Ectodermal cell (in vitro differentiated cells): ENCODE measurements at regions not wholly inside any gene's neighbourhood (a gene's known extent, or its start where the extent isn't known, plus 50 kb on each side); places are given as distances from the start of the nearest gene placed in this dataset.
A peak's percentile ranks its signal among the peaks of the same experiment; 100 is the strongest.
"Not testable (repeated sequence)": the region's sequence is repeated elsewhere in the genome, so short reads cannot be mapped to it uniquely, and the experiment has no call there.

Experiments used
- H3K27ac ChIP-seq: 2 replicates; pipeline ENCODE4 v1.7.0; 2013; ENCODE audit warnings: mild to moderate bottlenecking, low read depth, low read length; ENCODE audit not compliant: insufficient read depth, poor library complexity, severe bottlenecking
- H3K27me3 ChIP-seq: 2 replicates; pipeline ENCODE4 v1.7.0; 2013; ENCODE audit warnings: mild to moderate bottlenecking, low read length; ENCODE audit not compliant: insufficient read depth, control insufficient read depth, poor library complexity, severe bottlenecking
- H3K36me3 ChIP-seq: one replicate; pipeline ENCODE4 v1.7.0; 2013; ENCODE audit warnings: low read length; ENCODE audit not compliant: control insufficient read depth, insufficient read depth
- H3K4me1 ChIP-seq: one replicate; pipeline ENCODE4 v1.7.0; 2013; ENCODE audit warnings: low read length; ENCODE audit not compliant: control insufficient read depth, insufficient read depth
- H3K4me3 ChIP-seq: 2 replicates; pipeline ENCODE4 v1.7.0; 2013; ENCODE audit warnings: low read depth, low read length, control low read depth; ENCODE audit not compliant: insufficient read depth
- H3K9me3 ChIP-seq: 2 replicates; pipeline ENCODE4 v1.7.0; 2013; ENCODE audit warnings: mild to moderate bottlenecking, low read length, moderate library complexity; ENCODE audit not compliant: control insufficient read depth
- WGBS, 2 experiments: methylation state at CpG; one replicate each; pipeline ENCODE4 v1.1.7; 2013; ENCODE audit warnings: missing lambda C conversion rate in 2 of 2; 5-methylcytosine and 5-hydroxymethylcytosine counted together

DNA sequence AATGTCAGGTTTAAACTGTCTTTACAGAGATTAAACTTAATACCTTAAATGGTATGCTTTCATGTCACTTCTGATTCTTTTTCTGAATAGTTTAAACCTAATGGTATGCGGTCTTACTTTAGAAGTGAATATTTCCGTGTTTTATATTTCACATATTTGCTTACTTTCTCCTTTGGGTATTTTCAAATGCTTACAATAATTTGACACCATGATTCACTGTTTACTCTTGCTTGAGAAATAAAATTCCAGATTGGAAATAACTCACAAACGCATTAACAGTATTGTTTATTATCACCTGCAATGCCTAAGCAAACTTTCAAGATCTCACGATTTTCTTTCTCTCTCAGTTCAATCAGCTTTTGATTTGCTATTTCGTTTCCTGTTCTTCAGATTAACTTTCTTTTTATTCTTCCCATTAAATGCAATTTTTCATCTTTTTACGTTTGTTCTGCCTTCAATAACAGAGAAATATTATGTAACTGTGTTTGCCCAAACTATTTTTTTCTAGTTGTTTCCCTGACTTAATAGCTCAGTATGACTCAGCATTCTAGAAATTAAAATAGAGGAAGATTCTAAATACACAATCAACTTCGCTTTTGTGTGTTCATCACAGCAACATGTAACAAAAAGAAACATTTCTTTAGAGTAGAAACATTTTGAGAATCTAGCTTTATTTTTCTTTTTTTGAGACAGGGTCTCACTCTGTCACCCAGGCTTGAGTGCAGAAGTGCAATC, 955.5 kb upstream of the PRKX start:
- WGBS, 2 experiments, result 95% methylated on average over 3 of the region's 7 CpGs
- no peaks in the 10 kb centered on the region for H3K36me3 ChIP-seq
- H3K27ac ChIP-seq, result no peak overlapping the region
- no peaks in the 10 kb centered on the region for H3K27me3 ChIP-seq
- H3K4me3 ChIP-seq, result no peak overlapping the region
- H3K4me1 ChIP-seq, result no peaks in the 10 kb centered on the region
- H3K9me3 ChIP-seq, result no peaks in the 10 kb centered on the region

DNA sequence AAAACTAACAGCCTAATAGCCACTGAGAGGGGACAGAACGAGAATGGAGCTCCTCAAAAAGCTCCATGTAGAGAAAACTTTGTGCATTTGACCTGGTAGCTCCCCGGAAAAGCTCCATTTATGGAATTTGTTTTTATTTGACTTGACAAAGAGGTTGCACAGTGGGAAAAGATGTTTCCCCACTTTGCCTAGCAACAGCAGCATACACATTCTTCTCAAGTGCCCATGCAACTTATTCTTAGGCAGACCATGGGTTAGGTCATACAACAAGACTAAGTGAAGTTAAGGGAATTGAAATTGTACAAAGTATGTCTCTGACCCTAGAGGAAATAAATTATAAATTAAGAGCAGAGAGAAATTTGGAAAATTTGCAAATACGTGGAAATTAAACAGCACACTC, 949.6 kb upstream of the PRKX start:
- H3K27ac ChIP-seq, result peak overlapping the region; percentile 69
- no peak overlapping the region for H3K4me3 ChIP-seq
- H3K36me3 ChIP-seq, result no peaks in the 10 kb centered on the region
- H3K27me3 ChIP-seq, result no peaks in the 10 kb centered on the region
- no peaks in the 10 kb centered on the region for H3K9me3 ChIP-seq
- no peaks in the 10 kb centered on the region for H3K4me1 ChIP-seq
- WGBS, 2 experiments, result 67 to 69% methylated on average over 2 of the region's 3 CpGs

DNA sequence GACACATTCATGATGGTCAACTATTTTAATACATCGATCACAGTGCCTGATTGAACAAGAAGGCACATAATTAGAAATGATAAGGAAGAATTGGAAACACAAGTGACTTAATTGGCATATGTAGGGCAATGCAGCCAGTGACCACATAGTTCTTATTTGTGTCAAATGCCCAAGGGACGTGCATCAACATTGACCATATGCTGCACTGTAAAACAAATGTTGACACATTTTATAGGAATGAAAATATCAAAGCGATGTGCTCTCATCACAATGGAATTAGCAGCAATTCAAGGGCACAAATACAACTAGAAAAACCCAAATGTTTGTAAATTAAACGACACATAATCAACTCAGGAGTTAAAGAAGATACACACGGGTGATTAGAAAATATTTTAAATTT, 948.3 kb upstream of the PRKX start:
- Histone ChIP-seq H3K27me3 (no peaks in the 10 kb centered on the region), H3K36me3 (no peaks in the 10 kb centered on the region), H3K4me1 (no peaks in the 10 kb centered on the region), H3K4me3 (no peak overlapping the region), H3K27ac (no peak overlapping the region), H3K9me3 (no peaks in the 10 kb centered on the region)
- 92 to 100% methylated on average over 1 to 3 of the region's 5 CpGs for WGBS, 2 experiments

DNA sequence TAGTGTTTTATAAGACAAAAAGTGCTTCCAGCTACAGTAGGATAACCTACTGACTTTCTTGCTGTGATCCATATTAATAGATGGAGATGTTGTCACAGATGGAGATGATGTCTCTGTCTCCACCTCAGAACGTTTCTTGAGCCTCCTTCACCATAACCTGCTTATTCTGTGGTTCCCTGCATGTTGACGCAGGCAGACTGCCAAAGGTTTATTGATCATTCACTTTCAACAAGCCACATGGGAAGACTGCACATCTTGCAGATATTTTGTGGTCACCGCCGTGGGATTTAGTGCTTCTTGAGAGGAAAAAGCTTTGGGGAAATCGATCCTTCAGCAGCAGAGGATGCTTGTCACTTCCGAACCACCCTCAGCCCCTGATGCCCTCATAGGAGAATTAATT, 943.0 kb upstream of the PRKX start:
- no peak overlapping the region for H3K27ac ChIP-seq
- WGBS, 2 experiments, result 94 to 95% methylated on average over 6 of the region's 6 CpGs
- H3K27me3 ChIP-seq, result no peaks in the 10 kb centered on the region
- H3K4me1 ChIP-seq, result no peaks in the 10 kb centered on the region
- no peak overlapping the region for H3K4me3 ChIP-seq
- H3K9me3 ChIP-seq, result no peaks in the 10 kb centered on the region
- H3K36me3 ChIP-seq, result no peaks in the 10 kb centered on the region

DNA sequence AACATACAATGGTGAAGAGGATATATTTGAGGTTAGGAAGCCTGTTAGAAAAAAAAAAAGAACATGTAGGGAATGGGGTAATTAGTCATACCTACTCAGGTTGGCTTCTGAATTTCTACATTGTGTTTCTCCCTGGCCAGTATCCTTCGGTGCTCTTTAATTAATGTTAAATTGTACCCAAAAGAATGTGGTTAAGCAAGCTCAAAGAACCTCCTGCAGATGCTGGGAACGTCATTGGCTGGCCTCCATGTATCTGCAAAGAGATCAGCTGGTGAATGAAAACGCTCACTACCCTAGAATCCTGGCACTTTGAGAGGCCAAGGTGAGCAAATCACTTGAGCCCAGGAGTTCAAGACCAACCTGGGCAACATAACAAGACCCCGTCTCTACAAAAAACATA, 942.3 kb upstream of the PRKX start:
- Histone ChIP-seq H3K4me3 (no peak overlapping the region), H3K27ac (no peak overlapping the region), H3K4me1 (no peaks in the 10 kb centered on the region), H3K36me3 (no peaks in the 10 kb centered on the region), H3K9me3 (no peaks in the 10 kb centered on the region), H3K27me3 (no peaks in the 10 kb centered on the region)
- WGBS, 2 experiments, result 88 to 89% methylated on average over 3 to 4 of the region's 4 CpGs

DNA sequence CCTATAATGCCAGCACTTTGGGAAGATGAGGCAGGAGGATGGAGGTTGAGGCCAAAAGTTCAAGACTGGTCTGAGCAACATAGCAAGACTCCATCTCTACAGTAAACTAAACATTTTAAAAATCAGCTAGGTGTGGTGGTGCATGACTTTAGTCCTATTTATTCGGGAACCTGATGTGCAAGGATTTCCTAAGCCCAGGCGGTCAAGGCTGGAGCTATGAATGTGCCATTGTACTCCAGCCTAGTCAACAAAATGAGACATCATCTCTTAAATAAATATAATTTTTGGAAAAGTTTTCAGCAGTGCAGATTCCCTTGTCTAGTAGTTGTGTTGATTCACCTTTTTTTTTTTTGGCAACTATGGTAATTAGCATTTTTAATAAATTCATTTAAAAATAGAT, 928.7 kb upstream of the PRKX start:
- H3K27ac ChIP-seq, result no peak overlapping the region
- no peaks in the 10 kb centered on the region for H3K27me3 ChIP-seq
- H3K4me1 ChIP-seq, result no peaks in the 10 kb centered on the region
- H3K36me3 ChIP-seq, result no peaks in the 10 kb centered on the region
- H3K9me3 ChIP-seq, result no peaks in the 10 kb centered on the region
- H3K4me3 ChIP-seq, result no peak overlapping the region
- 92 to 100% methylated on average over 2 of the region's 2 CpGs for WGBS, 2 experiments

DNA sequence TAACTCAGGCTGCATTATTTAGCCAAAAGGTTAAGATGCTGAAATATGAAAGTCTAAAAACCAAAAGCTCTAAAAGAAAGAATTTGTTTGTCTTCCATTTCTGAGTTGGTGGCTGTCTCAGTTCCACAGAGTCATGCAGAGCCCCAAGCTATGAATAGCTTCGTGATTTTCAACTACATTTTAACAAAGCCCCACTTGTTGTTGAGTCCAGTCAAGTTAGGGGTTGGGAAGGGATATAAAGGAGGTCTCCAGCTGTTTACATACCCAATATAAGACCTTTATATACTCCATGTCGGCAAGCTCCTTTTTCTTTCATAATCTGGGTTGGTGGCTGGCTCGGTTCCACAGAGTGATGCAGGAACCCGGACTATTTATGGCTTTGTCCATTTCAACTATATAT, 924.6 kb upstream of the PRKX start:
- Histone ChIP-seq H3K36me3 (no peaks in the 10 kb centered on the region), H3K4me3 (no peak overlapping the region), H3K27ac (no peak overlapping the region), H3K27me3 (no peaks in the 10 kb centered on the region), H3K4me1 (no peaks in the 10 kb centered on the region), H3K9me3 (no peaks in the 10 kb centered on the region)
- 93 to 94% methylated on average over 2 to 3 of the region's 4 CpGs for WGBS, 2 experiments

DNA sequence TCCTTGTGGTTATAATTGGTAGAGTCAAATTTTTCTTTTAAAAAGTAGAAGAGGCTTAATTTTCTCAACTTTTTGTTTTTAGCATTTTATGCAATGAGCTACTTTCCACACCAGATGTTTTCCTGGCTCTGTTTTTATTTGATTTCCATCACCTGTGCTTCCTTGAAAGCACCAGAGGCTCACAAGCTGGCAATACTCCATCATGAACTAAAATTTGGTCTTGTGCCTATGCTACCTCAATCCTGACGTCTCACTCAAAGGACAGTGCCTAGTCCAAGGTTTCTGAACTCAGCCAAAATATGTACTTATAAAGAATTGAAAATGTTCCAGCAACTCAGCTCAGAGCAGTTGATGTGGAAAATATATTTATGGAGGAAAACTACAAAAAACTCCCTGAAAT, 914.0 kb upstream of the PRKX start:
- 100% methylated on average over 1 of the region's 1 CpG for WGBS, 2 experiments

DNA sequence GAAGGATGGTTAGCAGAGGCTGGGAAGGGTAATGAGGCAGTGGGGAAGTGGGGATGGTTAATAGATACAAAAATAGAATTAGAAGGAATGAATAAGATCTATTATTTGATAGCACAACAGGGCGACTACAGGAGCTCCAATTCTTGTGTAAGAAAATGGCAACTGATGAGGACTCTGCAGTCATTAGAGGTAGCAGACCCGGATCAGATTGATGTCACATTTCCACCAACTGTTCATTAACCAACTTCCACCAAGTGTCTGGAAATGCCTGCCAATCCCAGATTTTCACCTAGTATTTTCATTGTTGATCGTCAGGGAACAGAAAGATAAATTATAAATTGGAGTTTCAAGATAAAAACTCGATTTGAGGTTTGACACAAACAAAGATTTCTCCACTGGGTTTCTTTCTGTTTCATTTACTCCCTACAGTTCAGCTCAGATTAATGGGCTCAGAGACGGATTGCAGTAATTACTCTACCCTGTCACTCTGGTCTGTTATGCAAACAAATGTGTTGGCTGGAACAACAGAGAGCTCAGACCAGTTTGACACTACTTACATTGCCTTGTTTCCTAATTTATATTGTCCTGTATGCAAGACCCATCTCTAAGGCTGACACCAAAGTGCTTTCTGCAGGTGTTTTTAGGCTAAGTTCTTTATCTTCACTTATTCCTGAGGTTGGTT, 909.2 kb upstream of the PRKX start:
- 40 to 49% methylated on average over 3 of the region's 5 CpGs for WGBS, 2 experiments

More for the DNA sequence above, 914.0 kb upstream of the PRKX start:
- Histone ChIP-seq H3K36me3 (no peaks in the 10 kb centered on the region), H3K9me3 (no peaks in the 10 kb centered on the region), H3K4me1 (no peaks in the 10 kb centered on the region), H3K4me3 (no peak overlapping the region), H3K27me3 (no peaks in the 10 kb centered on the region), H3K27ac (no peak overlapping the region)

DNA sequence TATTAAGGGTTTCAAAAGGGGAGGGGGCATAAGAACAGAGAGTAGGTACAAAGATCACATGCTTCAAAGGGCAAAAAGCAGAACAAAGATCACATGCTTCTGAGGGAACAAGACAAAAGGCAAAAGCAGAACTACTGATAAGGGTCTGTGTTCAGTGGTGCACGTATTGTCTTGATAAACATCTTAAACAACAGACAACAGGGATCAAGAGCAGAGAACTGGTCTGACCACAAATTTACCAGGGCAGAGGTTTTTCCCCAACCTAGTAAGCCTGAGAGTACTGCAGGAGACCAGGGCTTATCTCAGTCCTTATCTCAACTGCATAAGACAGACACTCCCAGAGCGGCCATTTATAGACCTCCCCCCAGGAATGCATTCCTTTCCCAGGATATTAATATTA, 900.2 kb upstream of the PRKX start:
- not testable (repeated sequence) for H3K9me3 ChIP-seq, H3K27ac ChIP-seq, H3K27me3 ChIP-seq, H3K36me3 ChIP-seq, H3K4me3 ChIP-seq, H3K4me1 ChIP-seq
- 93 to 100% methylated on average over 1 to 2 of the region's 2 CpGs for WGBS, 2 experiments

More for the DNA sequence above, 909.2 kb upstream of the PRKX start:
- no peak overlapping the region for H3K27ac ChIP-seq
- no peaks in the 10 kb centered on the region for H3K36me3 ChIP-seq
- no peaks in the 10 kb centered on the region for H3K9me3 ChIP-seq
- H3K27me3 ChIP-seq, result no peaks in the 10 kb centered on the region
- no peak overlapping the region for H3K4me3 ChIP-seq
- H3K4me1 ChIP-seq, result no peaks in the 10 kb centered on the region
